Cardiac muscle cell (in vitro differentiated cells and primary cell): ENCODE measurements at regions not wholly inside any gene's neighbourhood (a gene's known extent, or its start where the extent isn't known, plus 50 kb on each side); places are given as distances from the start of the nearest gene placed in this dataset.

ENCODE experiments used
- DNase-seq, 2 donors: peaks; one replicate each; pipeline versions ENCODE4 v3.0.0 to v3.0.0-alpha.2; 2010 to 2017; ENCODE audit warnings: low read depth in 1 of 2, low spot score in 1 of 2
- H3K27ac ChIP-seq: fragments of 200-600 bp; sonication (generic); 2 replicates; pipeline ENCODE4 v1.5.1; 2016
- H3K27me3 ChIP-seq: fragments of 200-600 bp; sonication (generic); 2 replicates; pipeline ENCODE4 v1.6.0; 2016; ENCODE audit warnings: control low read depth
- H3K36me3 ChIP-seq: fragments of 200-600 bp; sonication (generic); 2 replicates; pipeline ENCODE4 v1.5.1; 2016; ENCODE audit warnings: control low read depth
- H3K4me1 ChIP-seq: fragments of 200-600 bp; sonication (generic); 2 replicates; pipeline ENCODE4 v1.8.1; 2017; ENCODE audit warnings: low read depth, mild to moderate bottlenecking, mixed run types
- H3K4me3 ChIP-seq: fragments of 200-600 bp; sonication (generic); 2 replicates; pipeline ENCODE4 v1.5.1; 2016; ENCODE audit warnings: mild to moderate bottlenecking
- H3K9me3 ChIP-seq: fragments of 200-600 bp; sonication (generic); 2 replicates; pipeline ENCODE4 v1.5.1; 2017; ENCODE audit warnings: low read depth, mild to moderate bottlenecking, control low read depth
- CTCF ChIP-seq: IDR thresholded peaks from 2 replicates; pipeline ENCODE4 v1.5.1; 2012; ENCODE audit warnings: low read depth, mild to moderate bottlenecking, low read length

- H3K4me1 ChIP-seq, result no peaks in the 10 kb centered on the region
- H3K27ac ChIP-seq, result no peak overlapping the region
- H3K27me3 ChIP-seq, result no peaks in the 10 kb centered on the region
- H3K36me3 ChIP-seq, result no peaks in the 10 kb centered on the region
- no peak for DNase-seq
- no peak overlapping the region for H3K4me3 ChIP-seq
- H3K9me3 ChIP-seq, result no peaks in the 10 kb centered on the region
- no peak for TF ChIP-seq CTCF
Measured at GRCh38 chr12:46676396-46676795, 149.4 kb downstream of the SLC38A4 start.

- Histone ChIP-seq H3K27me3 (no peaks in the 10 kb centered on the region), H3K4me3 (no peak overlapping the region), H3K4me1 (no peaks in the 10 kb centered on the region), H3K27ac (no peak overlapping the region), H3K36me3 (no peaks in the 10 kb centered on the region), H3K9me3 (no peaks in the 10 kb centered on the region)
- TF ChIP-seq CTCF, result peak; percentile 60
- DNase-seq, result peak; percentile 58 to 69
Measured at GRCh38 chr12:46675736-46676135, 150.1 kb downstream of the SLC38A4 start.

GRCh38 chr12:46674800-46675199 lies 151.0 kb downstream of the SLC38A4 start:
- H3K27ac ChIP-seq, result no peak overlapping the region
- no peaks in the 10 kb centered on the region for H3K36me3 ChIP-seq
- no peaks in the 10 kb centered on the region for H3K9me3 ChIP-seq
- no peak for TF ChIP-seq CTCF
- H3K4me3 ChIP-seq, result no peak overlapping the region
- H3K4me1 ChIP-seq, result no peaks in the 10 kb centered on the region
- H3K27me3 ChIP-seq, result no peaks in the 10 kb centered on the region
- DNase-seq, result no peak

GRCh38 chr12:46674129-46674528 lies 151.7 kb downstream of the SLC38A4 start:
- no peak overlapping the region for H3K27ac ChIP-seq
- H3K4me1 ChIP-seq, result no peaks in the 10 kb centered on the region
- H3K36me3 ChIP-seq, result no peaks in the 10 kb centered on the region
- no peak for TF ChIP-seq CTCF
- no peaks in the 10 kb centered on the region for H3K9me3 ChIP-seq
- DNase-seq, result no peak
- no peak overlapping the region for H3K4me3 ChIP-seq
- no peaks in the 10 kb centered on the region for H3K27me3 ChIP-seq

GRCh38 chr12:46671102-46671501 lies 154.7 kb downstream of the SLC38A4 start:
- TF ChIP-seq CTCF, result no peak
- no peaks in the 10 kb centered on the region for H3K36me3 ChIP-seq

GRCh38 chr12:46670636-46671035 lies 155.2 kb downstream of the SLC38A4 start:
- no peaks in the 10 kb centered on the region for H3K36me3 ChIP-seq
- no peak overlapping the region for H3K27ac ChIP-seq
- no peak for DNase-seq
- H3K27me3 ChIP-seq, result no peaks in the 10 kb centered on the region
- H3K4me1 ChIP-seq, result no peaks in the 10 kb centered on the region
- no peak overlapping the region for H3K4me3 ChIP-seq
- no peak for TF ChIP-seq CTCF
- H3K9me3 ChIP-seq, result no peaks in the 10 kb centered on the region

More at GRCh38 chr12:46671102-46671501, 154.7 kb downstream of the SLC38A4 start:
- Histone ChIP-seq H3K4me1 (no peaks in the 10 kb centered on the region), H3K9me3 (no peaks in the 10 kb centered on the region), H3K27me3 (no peaks in the 10 kb centered on the region), H3K4me3 (no peak overlapping the region), H3K27ac (no peak overlapping the region)
- DNase-seq, result no peak
